ENCODE measurements at regions not wholly inside any gene's neighbourhood (a gene's known extent, or its start where the extent isn't known, plus 50 kb on each side); places are given as distances from the start of the nearest gene placed in this dataset.

DNA sequence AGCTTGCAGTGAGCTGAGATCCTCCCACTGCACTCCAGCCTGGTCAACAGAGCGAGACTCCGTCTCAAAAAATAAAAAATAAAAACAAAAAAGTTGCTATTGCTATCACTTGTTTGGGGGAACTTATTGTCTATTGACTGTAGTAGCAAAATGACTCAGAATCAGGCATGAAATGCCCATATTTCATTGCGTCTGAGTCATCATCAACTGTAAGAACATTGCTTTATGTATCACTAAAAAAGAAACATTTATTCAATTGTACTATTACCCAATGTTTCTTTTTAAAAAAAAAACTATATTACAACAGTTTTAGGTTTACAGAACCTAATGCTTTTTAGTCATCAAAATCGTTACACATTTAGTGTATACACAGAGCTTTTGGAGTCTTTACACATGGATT lies 91.0 kb upstream of the FMN2 start:
- no peaks in the 10 kb centered on the region for H3K36me3 ChIP-seq (ENCODE audit: control insufficient read depth, insufficient read depth, low read length)
- no peaks in the 10 kb centered on the region for H3K9me3 ChIP-seq (ENCODE audit: control insufficient read depth, insufficient read depth, low read length)
- no peak overlapping the region for H3K9ac ChIP-seq (ENCODE audit: low read depth, low read length)
- peaks cover 21% of the 10 kb centered on the region for H3K27me3 ChIP-seq (ENCODE audit: control insufficient read depth, insufficient read depth, low read length)
- no peak overlapping the region for H3K4me3 ChIP-seq (ENCODE audit: low read depth, low read length)
- H3K27ac ChIP-seq (ENCODE audit: low read depth, low read length) = no peak overlapping the region
- no peaks in the 10 kb centered on the region for H3K4me1 ChIP-seq (ENCODE audit: control insufficient read depth, insufficient read depth, low read length)

DNA sequence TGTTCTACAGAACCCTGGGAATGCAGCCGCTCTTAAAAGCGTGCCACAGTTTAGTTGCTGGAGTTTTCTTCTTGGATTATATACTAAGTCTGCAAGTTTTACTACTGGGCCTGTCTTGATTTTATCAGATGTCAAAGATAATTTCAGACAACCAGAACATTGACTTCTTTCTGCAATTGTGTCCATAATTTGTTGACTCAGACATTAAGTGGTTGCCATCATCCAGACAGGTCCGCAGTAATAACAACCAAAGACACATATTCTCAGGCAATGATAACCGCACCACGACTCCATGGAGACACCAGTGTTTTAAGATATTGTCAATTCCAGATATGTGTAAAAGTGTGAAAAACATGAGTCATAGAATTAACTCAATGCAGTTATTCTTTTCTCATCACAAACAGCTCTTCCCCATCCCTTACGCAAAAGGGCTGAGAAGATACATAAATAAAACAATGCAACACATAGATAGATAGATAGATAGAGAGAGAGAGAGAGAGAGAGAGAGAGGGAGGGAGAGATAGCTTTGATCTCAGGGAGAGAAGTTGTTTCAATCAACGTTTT lies 90.4 kb upstream of the FMN2 start:
- peaks cover 21% of the 10 kb centered on the region for H3K27me3 ChIP-seq (ENCODE audit: control insufficient read depth, insufficient read depth, low read length)
- no peak overlapping the region for H3K27ac ChIP-seq (ENCODE audit: low read depth, low read length)
- H3K9me3 ChIP-seq (ENCODE audit: control insufficient read depth, insufficient read depth, low read length) = no peaks in the 10 kb centered on the region
- no peaks in the 10 kb centered on the region for H3K4me1 ChIP-seq (ENCODE audit: control insufficient read depth, insufficient read depth, low read length)
- H3K9ac ChIP-seq (ENCODE audit: low read depth, low read length) = no peak overlapping the region
- no peak overlapping the region for H3K4me3 ChIP-seq (ENCODE audit: low read depth, low read length)
- H3K36me3 ChIP-seq (ENCODE audit: control insufficient read depth, insufficient read depth, low read length) = no peaks in the 10 kb centered on the region

DNA sequence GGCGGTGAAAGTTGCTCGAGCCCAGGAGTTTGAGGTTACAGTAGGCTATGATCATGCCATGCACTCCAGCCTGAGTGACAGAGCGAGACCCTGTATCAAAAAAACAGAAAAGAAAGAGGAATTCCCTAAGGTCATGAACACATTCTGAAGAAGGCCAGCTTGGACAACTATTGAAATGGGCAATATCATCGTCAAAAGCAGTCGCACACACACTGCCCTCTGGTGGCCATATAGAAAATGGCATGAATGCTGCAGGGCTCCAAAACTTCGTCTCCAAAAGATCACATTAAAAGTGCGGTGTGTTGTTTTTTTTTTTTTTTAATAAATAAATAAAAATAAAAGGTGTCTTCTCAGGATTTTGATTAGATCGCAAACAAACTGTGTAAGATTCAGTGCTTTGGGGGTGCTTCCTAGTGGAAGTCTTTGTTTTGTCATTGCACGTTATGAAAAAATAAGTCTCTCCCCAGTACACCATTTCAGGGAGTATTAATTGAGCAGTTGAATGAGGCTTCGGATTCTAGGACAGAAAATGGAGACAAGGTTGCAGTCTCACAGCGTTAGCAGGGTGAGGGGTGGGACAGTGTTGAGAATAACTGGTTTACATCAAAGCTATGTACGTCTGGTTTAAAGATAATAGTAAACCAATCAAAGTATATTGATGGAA lies 87.5 kb upstream of the FMN2 start:
- Histone ChIP-seq H3K36me3 (ENCODE audit: control insufficient read depth, insufficient read depth, low read length) (no peaks in the 10 kb centered on the region), H3K4me3 (ENCODE audit: low read depth, low read length) (no peak overlapping the region), H3K9ac (ENCODE audit: low read depth, low read length) (no peak overlapping the region), H3K27me3 (ENCODE audit: control insufficient read depth, insufficient read depth, low read length) (no peaks in the 10 kb centered on the region), H3K4me1 (ENCODE audit: control insufficient read depth, insufficient read depth, low read length) (no peaks in the 10 kb centered on the region), H3K9me3 (ENCODE audit: control insufficient read depth, insufficient read depth, low read length) (no peaks in the 10 kb centered on the region), H3K27ac (ENCODE audit: low read depth, low read length) (no peak overlapping the region)

DNA sequence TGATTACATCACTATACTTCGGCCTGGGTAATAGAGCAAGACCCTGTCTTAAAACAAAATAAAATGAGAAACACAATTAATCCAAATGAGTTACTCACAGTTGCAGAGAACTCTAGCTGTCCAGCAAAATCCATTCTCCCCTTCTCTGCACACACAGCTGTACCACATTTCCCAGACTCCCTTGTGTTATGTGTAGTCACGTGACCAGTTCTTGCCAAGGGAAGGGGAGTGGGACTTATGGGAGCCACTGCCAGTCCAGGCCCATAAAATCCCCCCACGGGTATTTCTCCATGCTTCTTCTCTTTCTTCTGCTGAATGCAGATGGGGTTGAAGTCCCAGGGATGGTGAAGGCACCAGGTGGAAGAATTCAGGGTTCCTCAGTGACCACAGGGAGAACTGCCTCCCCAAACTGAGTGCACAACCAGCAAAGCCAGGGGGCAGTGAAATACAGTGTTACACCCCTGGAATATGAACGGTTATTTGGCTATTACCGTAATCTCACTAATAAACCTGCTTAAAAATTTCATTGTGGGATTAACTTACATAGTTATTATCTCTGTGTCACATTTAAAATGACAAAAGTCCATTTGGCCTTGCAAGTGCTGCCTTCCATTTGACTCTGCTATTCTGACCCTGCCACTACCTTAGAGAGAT lies 85.6 kb upstream of the FMN2 start:
- no peaks in the 10 kb centered on the region; the same call in 1 of the 2 replicates for H3K9me3 ChIP-seq (ENCODE audit: control insufficient read depth, insufficient read depth, low read length)
- no peak overlapping the region for H3K27ac ChIP-seq (ENCODE audit: low read depth, low read length)
- H3K36me3 ChIP-seq (ENCODE audit: control insufficient read depth, insufficient read depth, low read length) = no peaks in the 10 kb centered on the region
- H3K27me3 ChIP-seq (ENCODE audit: control insufficient read depth, insufficient read depth, low read length) = no peaks in the 10 kb centered on the region
- no peaks in the 10 kb centered on the region for H3K4me1 ChIP-seq (ENCODE audit: control insufficient read depth, insufficient read depth, low read length)
- H3K4me3 ChIP-seq (ENCODE audit: low read depth, low read length) = no peak overlapping the region
- H3K9ac ChIP-seq (ENCODE audit: low read depth, low read length) = no peak overlapping the region

DNA sequence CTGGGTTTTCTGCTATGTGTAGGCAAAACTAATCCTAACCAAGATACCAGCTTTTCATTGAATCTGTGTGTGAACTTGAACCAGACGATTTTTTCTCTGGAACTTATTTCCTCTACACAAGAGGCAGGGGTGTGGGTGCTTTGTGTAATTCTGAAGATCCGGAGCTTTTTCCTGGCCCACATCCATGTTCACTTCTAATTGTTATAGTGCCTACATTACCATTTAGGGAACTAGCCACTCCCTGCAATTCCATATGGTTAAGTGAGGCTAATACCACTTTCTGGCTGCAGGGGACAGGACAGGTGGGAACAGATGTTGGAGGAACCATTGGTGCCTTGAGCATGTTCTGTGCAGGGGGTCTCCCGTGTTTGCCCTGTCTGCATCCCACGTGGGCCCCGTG lies 83.4 kb upstream of the FMN2 start:
- Histone ChIP-seq H3K4me3 (ENCODE audit: low read depth, low read length) (no peak overlapping the region), H3K36me3 (ENCODE audit: control insufficient read depth, insufficient read depth, low read length) (no peaks in the 10 kb centered on the region), H3K9me3 (ENCODE audit: control insufficient read depth, insufficient read depth, low read length) (no peaks in the 10 kb centered on the region; the same call in 1 of the 2 replicates), H3K9ac (ENCODE audit: low read depth, low read length) (no peak overlapping the region), H3K4me1 (ENCODE audit: control insufficient read depth, insufficient read depth, low read length) (no peaks in the 10 kb centered on the region), H3K27me3 (ENCODE audit: control insufficient read depth, insufficient read depth, low read length) (no peaks in the 10 kb centered on the region), H3K27ac (ENCODE audit: low read depth, low read length) (no peak overlapping the region)

DNA sequence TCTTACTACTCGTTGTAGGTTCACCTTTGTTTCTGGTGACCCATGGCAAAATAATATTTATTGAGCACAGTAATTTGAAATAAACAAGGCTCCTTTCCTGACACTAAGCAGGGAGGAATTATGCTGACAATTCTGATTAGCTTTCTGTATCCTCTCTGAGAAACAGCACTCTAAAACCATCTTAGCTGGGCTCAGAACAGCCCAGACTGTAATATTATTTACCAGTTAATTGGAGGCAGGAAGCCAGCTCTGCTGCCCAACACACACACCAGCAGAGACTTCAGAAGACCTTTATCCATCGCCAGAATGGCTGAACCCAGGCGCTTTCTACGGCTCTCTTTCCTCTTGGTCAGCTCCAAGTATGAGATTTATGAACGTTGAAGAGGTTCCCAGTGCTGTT lies 77.6 kb upstream of the FMN2 start:
- Histone ChIP-seq H3K9me3 (ENCODE audit: control insufficient read depth, insufficient read depth, low read length) (no peaks in the 10 kb centered on the region; the same call in 1 of the 2 replicates), H3K27me3 (ENCODE audit: control insufficient read depth, insufficient read depth, low read length) (no peaks in the 10 kb centered on the region), H3K9ac (ENCODE audit: low read depth, low read length) (no peak overlapping the region), H3K4me3 (ENCODE audit: low read depth, low read length) (no peak overlapping the region), H3K36me3 (ENCODE audit: control insufficient read depth, insufficient read depth, low read length) (no peaks in the 10 kb centered on the region), H3K27ac (ENCODE audit: low read depth, low read length) (no peak overlapping the region), H3K4me1 (ENCODE audit: control insufficient read depth, insufficient read depth, low read length) (no peaks in the 10 kb centered on the region)

DNA sequence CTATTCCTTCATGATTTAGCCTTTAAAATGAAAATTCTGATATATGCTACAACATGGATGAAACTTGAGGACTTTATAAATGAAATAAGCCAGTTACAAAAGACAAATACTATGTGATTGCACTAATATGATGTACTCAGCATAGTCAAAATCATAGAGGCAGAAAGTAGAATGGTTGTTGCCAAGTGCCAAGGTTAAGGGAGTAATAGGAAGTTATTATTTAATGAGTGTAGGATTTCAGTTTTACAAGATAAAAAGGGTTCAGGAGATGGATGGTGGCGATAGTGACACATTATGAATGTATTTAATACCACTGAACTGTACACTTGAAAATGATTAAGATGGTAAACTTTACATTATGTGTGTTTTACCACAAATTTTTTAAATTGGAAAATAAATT lies 73.1 kb upstream of the FMN2 start:
- no peak overlapping the region for H3K9ac ChIP-seq (ENCODE audit: low read depth, low read length)
- H3K9me3 ChIP-seq (ENCODE audit: control insufficient read depth, insufficient read depth, low read length) = no peaks in the 10 kb centered on the region
- H3K36me3 ChIP-seq (ENCODE audit: control insufficient read depth, insufficient read depth, low read length) = no peaks in the 10 kb centered on the region

DNA sequence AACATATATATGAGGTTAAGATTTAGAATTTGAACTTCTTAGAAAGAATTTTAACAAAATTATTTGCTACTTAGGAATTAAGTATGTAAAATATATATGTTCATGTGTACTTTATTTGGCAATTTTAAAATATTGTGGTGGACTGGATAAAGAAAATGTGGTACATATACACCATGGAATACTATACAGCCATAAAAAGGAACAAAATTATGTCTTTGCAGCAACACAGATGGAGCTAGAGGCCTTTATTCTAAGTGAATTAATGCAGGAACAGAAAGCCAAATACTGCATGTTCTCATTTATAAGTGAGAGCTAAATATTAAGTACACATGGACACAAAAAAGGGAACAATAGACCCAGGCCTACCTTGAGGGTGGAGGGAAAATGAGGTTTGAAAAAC lies 72.2 kb upstream of the FMN2 start:
- Histone ChIP-seq H3K9ac (ENCODE audit: low read depth, low read length) (no peak overlapping the region), H3K36me3 (ENCODE audit: control insufficient read depth, insufficient read depth, low read length) (no peaks in the 10 kb centered on the region), H3K9me3 (ENCODE audit: control insufficient read depth, insufficient read depth, low read length) (no peaks in the 10 kb centered on the region), H3K4me1 (ENCODE audit: control insufficient read depth, insufficient read depth, low read length) (no peaks in the 10 kb centered on the region), H3K27me3 (ENCODE audit: control insufficient read depth, insufficient read depth, low read length) (no peaks in the 10 kb centered on the region), H3K27ac (ENCODE audit: low read depth, low read length) (no peak overlapping the region), H3K4me3 (ENCODE audit: low read depth, low read length) (no peak overlapping the region)

More for the DNA sequence above, 73.1 kb upstream of the FMN2 start:
- no peaks in the 10 kb centered on the region for H3K4me1 ChIP-seq (ENCODE audit: control insufficient read depth, insufficient read depth, low read length)
- H3K27ac ChIP-seq (ENCODE audit: low read depth, low read length) = no peak overlapping the region
- no peaks in the 10 kb centered on the region for H3K27me3 ChIP-seq (ENCODE audit: control insufficient read depth, insufficient read depth, low read length)
- H3K4me3 ChIP-seq (ENCODE audit: low read depth, low read length) = no peak overlapping the region

DNA sequence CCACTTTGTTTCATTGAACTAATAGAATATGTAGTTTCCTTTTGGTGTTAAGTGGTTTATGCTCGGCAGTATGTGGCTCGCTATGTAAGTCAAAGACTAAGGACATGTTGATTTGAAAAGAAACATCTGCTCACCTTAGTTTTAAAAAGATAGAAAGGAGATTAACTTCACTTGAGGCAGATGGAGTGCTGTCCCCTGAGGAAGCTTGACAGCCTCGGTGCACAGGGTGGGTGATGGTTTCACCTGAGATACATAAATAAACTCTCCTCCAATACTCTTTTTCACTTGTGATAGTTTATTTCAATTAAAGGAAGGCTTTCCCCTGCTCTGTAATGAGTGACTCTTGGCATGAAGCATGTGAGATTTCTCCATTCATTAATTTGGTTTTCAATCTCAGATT lies 70.8 kb upstream of the FMN2 start:
- H3K9ac ChIP-seq (ENCODE audit: low read depth, low read length) = no peak overlapping the region
- no peak overlapping the region for H3K27ac ChIP-seq (ENCODE audit: low read depth, low read length)
- H3K9me3 ChIP-seq (ENCODE audit: control insufficient read depth, insufficient read depth, low read length) = no peaks in the 10 kb centered on the region
- H3K4me1 ChIP-seq (ENCODE audit: control insufficient read depth, insufficient read depth, low read length) = no peaks in the 10 kb centered on the region
- H3K4me3 ChIP-seq (ENCODE audit: low read depth, low read length) = no peak overlapping the region
- H3K36me3 ChIP-seq (ENCODE audit: control insufficient read depth, insufficient read depth, low read length) = no peaks in the 10 kb centered on the region
- H3K27me3 ChIP-seq (ENCODE audit: control insufficient read depth, insufficient read depth, low read length) = no peaks in the 10 kb centered on the region

DNA sequence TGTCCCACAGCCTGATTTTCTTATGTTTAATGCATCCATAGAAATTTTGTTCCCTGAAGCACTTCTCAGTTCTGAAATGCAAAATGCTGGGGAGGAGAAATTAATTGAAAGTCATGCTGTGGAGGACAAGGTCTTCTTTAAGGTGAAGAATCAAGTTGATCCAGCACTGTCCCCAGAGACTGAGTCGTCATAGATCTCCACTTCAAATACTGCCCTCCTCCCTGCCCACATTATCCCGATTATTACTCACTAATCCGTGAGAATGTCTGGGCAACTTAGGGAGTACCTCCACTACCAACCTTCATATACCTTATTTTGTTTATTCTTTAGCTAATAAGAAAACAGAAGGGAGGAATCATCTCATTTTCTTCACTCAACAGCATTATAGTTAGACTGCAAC lies 70.0 kb upstream of the FMN2 start:
- H3K27ac ChIP-seq (ENCODE audit: low read depth, low read length) = no peak overlapping the region
- no peaks in the 10 kb centered on the region for H3K4me1 ChIP-seq (ENCODE audit: control insufficient read depth, insufficient read depth, low read length)
- no peak overlapping the region for H3K9ac ChIP-seq (ENCODE audit: low read depth, low read length)
- no peaks in the 10 kb centered on the region for H3K27me3 ChIP-seq (ENCODE audit: control insufficient read depth, insufficient read depth, low read length)
- H3K9me3 ChIP-seq (ENCODE audit: control insufficient read depth, insufficient read depth, low read length) = no peaks in the 10 kb centered on the region
- no peaks in the 10 kb centered on the region for H3K36me3 ChIP-seq (ENCODE audit: control insufficient read depth, insufficient read depth, low read length)
- H3K4me3 ChIP-seq (ENCODE audit: low read depth, low read length) = no peak overlapping the region

DNA sequence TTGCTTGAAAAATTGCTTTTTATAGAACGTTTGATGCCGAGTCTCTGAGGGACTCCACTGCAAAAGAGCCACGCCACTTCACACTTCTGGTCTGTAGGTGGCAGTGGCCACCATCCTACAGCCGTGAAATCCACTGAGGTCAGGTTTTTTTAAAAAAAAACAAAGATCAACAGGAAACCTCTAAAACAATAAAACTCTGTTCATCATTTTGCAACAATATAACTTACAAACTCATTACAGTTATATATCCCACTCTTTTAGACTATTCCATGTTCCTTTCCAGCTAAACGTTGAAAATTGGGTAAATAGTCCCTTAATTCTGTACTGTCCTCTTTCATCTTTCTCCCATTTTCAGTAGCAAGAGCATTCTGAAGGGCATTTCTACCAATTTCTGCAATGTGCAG lies 64.6 kb upstream of the FMN2 start:
- Histone ChIP-seq H3K27ac (ENCODE audit: low read depth, low read length) (no peak overlapping the region), H3K4me3 (ENCODE audit: low read depth, low read length) (no peak overlapping the region), H3K27me3 (ENCODE audit: control insufficient read depth, insufficient read depth, low read length) (no peaks in the 10 kb centered on the region), H3K9ac (ENCODE audit: low read depth, low read length) (no peak overlapping the region), H3K9me3 (ENCODE audit: control insufficient read depth, insufficient read depth, low read length) (no peaks in the 10 kb centered on the region), H3K4me1 (ENCODE audit: control insufficient read depth, insufficient read depth, low read length) (peaks cover 8% of the 10 kb centered on the region; the same call in 1 of the 2 replicates), H3K36me3 (ENCODE audit: control insufficient read depth, insufficient read depth, low read length) (no peaks in the 10 kb centered on the region)

Data from HUES48 (cell line).